Hematopoietic multipotent progenitor cell treated with erythropoietin and hydrocortisone succinate and interleukin-3 and kit ligand, for 8 days (in vitro differentiated cells): ENCODE measurements at regions not wholly inside any gene's neighbourhood (a gene's known extent, or its start where the extent isn't known, plus 50 kb on each side); places are given as distances from the start of the nearest gene placed in this dataset.
"Not testable (repeated sequence)": the region's sequence is repeated elsewhere in the genome, so short reads cannot be mapped to it uniquely, and the experiment has no call there.

Source experiments
- DNase-seq: peaks from one replicate; pipeline ENCODE4 v3.0.0-alpha.2; 2015

GRCh38 chr2:4053769-4054493 is 350.6 kb downstream of the DCDC2C start:
- DNase-seq: no peak

GRCh38 chr2:4066217-4066616 is 362.8 kb downstream of the DCDC2C start:
- DNase-seq: no peak

- no peak for DNase-seq
Measured at GRCh38 chr2:4073026-4073569, 369.7 kb downstream of the DCDC2C start.

GRCh38 chr2:4077017-4077416 is 373.6 kb downstream of the DCDC2C start:
- DNase-seq: no peak

GRCh38 chr2:4085186-4085585 is 381.8 kb downstream of the DCDC2C start:
- DNase-seq: no peak

GRCh38 chr2:4090668-4091630 is 387.6 kb downstream of the DCDC2C start:
- DNase-seq: no peak

- DNase-seq: no peak
Measured at GRCh38 chr2:4091869-4092268, 388.5 kb downstream of the DCDC2C start.

GRCh38 chr2:4094743-4095142 is 391.4 kb downstream of the DCDC2C start:
- no peak for DNase-seq

- no peak for DNase-seq
Measured at GRCh38 chr2:4096978-4097766, 393.8 kb downstream of the DCDC2C start.

- DNase-seq: no peak
Measured at GRCh38 chr2:4098137-4098536, 394.8 kb downstream of the DCDC2C start.

- no peak for DNase-seq
Measured at GRCh38 chr2:4101936-4102335, 398.6 kb downstream of the DCDC2C start.

GRCh38 chr2:4107179-4107578 is 403.8 kb downstream of the DCDC2C start:
- no peak for DNase-seq

- no peak for DNase-seq
Measured at GRCh38 chr2:4110273-4110672, 406.9 kb downstream of the DCDC2C start.

- not testable (repeated sequence) for DNase-seq
Measured at GRCh38 chr2:4115435-4115834, 412.1 kb downstream of the DCDC2C start.

- no peak for DNase-seq
Measured at GRCh38 chr2:4122726-4123125, 419.4 kb downstream of the DCDC2C start.

- no peak for DNase-seq
Measured at GRCh38 chr2:4130651-4131050, 427.3 kb downstream of the DCDC2C start.

- DNase-seq: no peak
Measured at GRCh38 chr2:4134551-4135550, 431.5 kb downstream of the DCDC2C start.

- no peak for DNase-seq
Measured at GRCh38 chr2:4135765-4136164, 432.4 kb downstream of the DCDC2C start.

- no peak for DNase-seq
Measured at GRCh38 chr2:4139316-4139715, 435.9 kb downstream of the DCDC2C start.

- DNase-seq: no peak
Measured at GRCh38 chr2:4139731-4140130, 436.4 kb downstream of the DCDC2C start.

- no peak for DNase-seq
Measured at GRCh38 chr2:4140281-4140970, 437.1 kb downstream of the DCDC2C start.
